Pancreas (tissue), 10 donors: ENCODE measurements at regions not wholly inside any gene's neighbourhood (a gene's known extent, or its start where the extent isn't known, plus 50 kb on each side); places are given as distances from the start of the nearest gene placed in this dataset.

Experiments
- ATAC-seq, 4 donors: fragments of 200-7000 bp; cut with Tn5 transposase; one replicate each; pipeline versions ENCODE4 v1.8.0 to v1.9.1; 2020; ENCODE audit warnings: mild to moderate bottlenecking in 4 of 4, moderate library complexity in 4 of 4
- DNase-seq, 6 donors: peaks; one replicate each; pipeline ENCODE4 v3.0.0-alpha.2; 2020
- FAIRE-seq: peaks from 2 replicates; lab custom pipeline; 2012; peaks lifted over from hg19 to GRCh38; lab: Jason Lieb, UNC
- H3K27ac ChIP-seq, 4 donors: fragments of 200-600 bp; sonication (generic); 1 replicate in 3 of 4; 2 replicates in 1 of 4; pipeline versions ENCODE4 v1.5.0 to v1.8.0; 2020
- H3K27me3 ChIP-seq, 4 donors: fragments of 200-600 bp; one replicate each; pipeline ENCODE4 v1.8.0; 2021
- H3K36me3 ChIP-seq, 3 donors: fragments of 200-600 bp; sonication (generic) in 1 of 3; one replicate each; pipeline versions ENCODE4 v1.5.0 to v1.8.0; 2020 to 2021
- H3K4me1 ChIP-seq, 3 donors: fragments of 200-600 bp; one replicate each; pipeline ENCODE4 v1.8.0; 2021
- H3K4me3 ChIP-seq, 4 donors: fragments of 200-600 bp; sonication (generic) in 2 of 4; one replicate each; pipeline versions ENCODE4 v1.5.0 to v1.8.0; 2020 to 2021
- H3K9me3 ChIP-seq, 4 donors: fragments of 200-600 bp; one replicate each; pipeline ENCODE4 v1.8.0; 2021
- WGBS, 2 donors: extraction: QIAGEN DNeasy Blood & Tissue Kit; methylation state at CpG; one replicate each; pipeline ENCODE4 v1.1.7; 2013; 5-methylcytosine and 5-hydroxymethylcytosine counted together
- intact Hi-C, 3 donors: fragments of 100-400 bp; cut with DNase I; formaldehyde crosslinking; loops; one replicate each; pipeline versions ENCODE4 v1.11.1 to v1.14.2; 2022
- TF ChIP-seq, protein P1 (sequence below), 4 donors: fragments of 200-600 bp; sonication (generic) in 3 of 4; IDR thresholded peaks; one replicate each; pipeline versions ENCODE4 v1.5.0 to v1.8.0; 2021; ENCODE audit warnings: antibody characterized with exemption in 4 of 4
- donor health status: healthy with polysubstance abuse.
- donor health status: DM: no; HTN: no; CAD: no; lungs with moderate emphysema.
- donor health status: DM: no; HTN: no; CAD: no.
- donor health status: control.
- donor health status: control.
- donor health status: Bipolar disorder and iron deficiency.
- donor health status: DM: yes; HTN: yes; CAD: no.
- donor health status: DM: no; HTN: no; CAD: no.
- donor health status: DM: no; HTN: no; CAD: no.
- donor health status: DM: yes; HTN: yes; CAD: no.

- Histone ChIP-seq H3K27ac (no peak overlapping the region), H3K36me3 (no peaks in the 10 kb centered on the region), H3K9me3 (no peaks in the 10 kb centered on the region), H3K27me3 (peaks cover 0 to 4% (median 0%) of the 10 kb centered on the region in 4 donors), H3K4me1 (no peaks in the 10 kb centered on the region), H3K4me3 (no peak overlapping the region)
- FAIRE-seq, result no peak
- intact Hi-C loops, result no loop called here
- 56 to 69% methylated on average over 3 of the region's 3 CpGs for WGBS, 2 donors
- no peak for DNase-seq
- TF ChIP-seq, protein P1, sequence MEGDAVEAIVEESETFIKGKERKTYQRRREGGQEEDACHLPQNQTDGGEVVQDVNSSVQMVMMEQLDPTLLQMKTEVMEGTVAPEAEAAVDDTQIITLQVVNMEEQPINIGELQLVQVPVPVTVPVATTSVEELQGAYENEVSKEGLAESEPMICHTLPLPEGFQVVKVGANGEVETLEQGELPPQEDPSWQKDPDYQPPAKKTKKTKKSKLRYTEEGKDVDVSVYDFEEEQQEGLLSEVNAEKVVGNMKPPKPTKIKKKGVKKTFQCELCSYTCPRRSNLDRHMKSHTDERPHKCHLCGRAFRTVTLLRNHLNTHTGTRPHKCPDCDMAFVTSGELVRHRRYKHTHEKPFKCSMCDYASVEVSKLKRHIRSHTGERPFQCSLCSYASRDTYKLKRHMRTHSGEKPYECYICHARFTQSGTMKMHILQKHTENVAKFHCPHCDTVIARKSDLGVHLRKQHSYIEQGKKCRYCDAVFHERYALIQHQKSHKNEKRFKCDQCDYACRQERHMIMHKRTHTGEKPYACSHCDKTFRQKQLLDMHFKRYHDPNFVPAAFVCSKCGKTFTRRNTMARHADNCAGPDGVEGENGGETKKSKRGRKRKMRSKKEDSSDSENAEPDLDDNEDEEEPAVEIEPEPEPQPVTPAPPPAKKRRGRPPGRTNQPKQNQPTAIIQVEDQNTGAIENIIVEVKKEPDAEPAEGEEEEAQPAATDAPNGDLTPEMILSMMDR (IDR thresholded peaks at IDR 0.05), result no peak
- ATAC-seq, result no peak
These were observed 156.2 kb downstream of the EVX1 start for GRCh38 chr7:27398851-27399250.

- no peak for FAIRE-seq
- 57 to 65% methylated on average over 11 of the region's 11 CpGs for WGBS, 2 donors
- H3K27me3 ChIP-seq, result peaks cover 0 to under 1% (median 0%) of the 10 kb centered on the region in 4 donors
These were observed 157.4 kb downstream of the EVX1 start for GRCh38 chr7:27399791-27400567.

DNA sequence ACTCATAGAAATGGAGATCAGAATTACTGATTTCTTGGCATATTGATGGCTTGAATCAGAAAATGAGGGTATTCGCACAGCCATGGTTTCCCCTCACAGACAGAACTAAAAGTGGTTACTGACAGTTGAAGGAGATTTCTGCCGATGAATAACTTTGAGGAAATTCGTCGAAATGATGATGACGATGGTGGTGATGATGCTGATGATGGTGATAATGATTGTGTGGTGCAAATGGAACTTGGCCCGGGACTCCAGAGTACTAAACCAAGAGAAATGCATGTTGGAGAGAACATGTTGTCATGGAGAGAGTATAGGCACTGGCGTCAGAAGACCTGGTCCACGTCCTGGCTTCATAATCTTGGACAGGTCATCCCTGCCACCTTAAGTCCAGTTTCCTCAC is 163.2 kb downstream of the EVX1 start:
- H3K9me3 ChIP-seq, result no peaks in the 10 kb centered on the region
- no peak for DNase-seq
- TF ChIP-seq, protein P1 (IDR thresholded peaks at IDR 0.05), result no peak
- H3K4me1 ChIP-seq, result no peaks in the 10 kb centered on the region
- no peak for ATAC-seq
- no peak overlapping the region for H3K27ac ChIP-seq
- WGBS, 2 donors, result 75 to 81% methylated on average over 8 of the region's 8 CpGs
- H3K36me3 ChIP-seq, result no peaks in the 10 kb centered on the region
- FAIRE-seq, result no peak
- H3K4me3 ChIP-seq, result no peak overlapping the region
- intact Hi-C loops, result no loop called here
- no peaks in the 10 kb centered on the region for H3K27me3 ChIP-seq

More at GRCh38 chr7:27399791-27400567, 157.4 kb downstream of the EVX1 start:
- H3K4me1 ChIP-seq, result no peaks in the 10 kb centered on the region
- TF ChIP-seq, protein P1 (IDR thresholded peaks at IDR 0.05), result no peak
- DNase-seq, result no peak
- intact Hi-C loops, result no loop called here
- no peak overlapping the region for H3K4me3 ChIP-seq
- no peaks in the 10 kb centered on the region for H3K9me3 ChIP-seq
- no peaks in the 10 kb centered on the region for H3K36me3 ChIP-seq
- ATAC-seq, result no peak
- no peak overlapping the region for H3K27ac ChIP-seq

GRCh38 chr7:27409311-27409710 is 166.7 kb downstream of the EVX1 start:
- Histone ChIP-seq H3K4me3 (no peak overlapping the region), H3K27ac (no peak overlapping the region), H3K4me1 (no peaks in the 10 kb centered on the region), H3K36me3 (no peaks in the 10 kb centered on the region), H3K27me3 (no peaks in the 10 kb centered on the region), H3K9me3 (no peaks in the 10 kb centered on the region)
- ATAC-seq (no peak), DNase-seq (no peak), FAIRE-seq (no peak)
- TF ChIP-seq, protein P1 (IDR thresholded peaks at IDR 0.05), result no peak
- WGBS, 2 donors, result 56 to 78% methylated on average over 3 of the region's 3 CpGs
- intact Hi-C loops, result no loop called here

GRCh38 chr7:27409776-27410175 is 167.2 kb downstream of the EVX1 start:
- H3K27ac ChIP-seq, result no peak overlapping the region
- H3K27me3 ChIP-seq, result no peaks in the 10 kb centered on the region
- ATAC-seq (no peak), FAIRE-seq (no peak), DNase-seq (no peak)
- H3K36me3 ChIP-seq, result no peaks in the 10 kb centered on the region
- TF ChIP-seq, protein P1 (IDR thresholded peaks at IDR 0.05), result no peak
- 66 to 74% methylated on average over 2 of the region's 2 CpGs for WGBS, 2 donors
- H3K4me3 ChIP-seq, result no peak overlapping the region
- no peaks in the 10 kb centered on the region for H3K4me1 ChIP-seq
- intact Hi-C loops, result no loop called here
- H3K9me3 ChIP-seq, result no peaks in the 10 kb centered on the region
